ENCODE measurements at regions not wholly inside any gene's neighbourhood (a gene's known extent, or its start where the extent isn't known, plus 50 kb on each side); places are given as distances from the start of the nearest gene placed in this dataset.

DNA sequence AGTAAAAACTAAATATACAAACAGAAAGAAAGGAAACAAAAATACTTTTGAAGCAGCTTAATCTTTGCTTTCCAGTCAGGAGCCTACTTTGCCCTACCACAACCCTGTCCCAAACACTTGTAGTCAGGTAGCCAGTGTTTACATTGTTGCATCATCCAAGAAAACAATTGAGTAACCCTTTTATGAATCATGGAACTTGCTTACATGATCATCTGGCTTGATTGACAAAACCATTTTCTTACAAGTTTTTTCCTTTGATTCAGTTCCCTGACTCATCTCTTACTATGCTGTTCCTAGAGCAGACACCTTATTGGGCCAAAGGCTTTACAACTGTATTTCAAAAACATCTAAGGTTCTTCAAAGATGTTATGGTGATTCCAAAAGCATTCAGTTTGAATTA, 740.1 kb downstream of the KLHL13 start:
- Histone ChIP-seq H3K4me1 (ENCODE audit: low read depth) (no peaks in the 10 kb centered on the region), H3K9me3 (no peaks in the 10 kb centered on the region), H3K36me3 (ENCODE audit: low read depth) (no peaks in the 10 kb centered on the region), H3K4me3 (no peak overlapping the region)
- intact Hi-C loops (cut with DNase I, micrococcal nuclease): no loop called here
- ATAC-seq (no peak), DNase-seq (no peak)
- TF ChIP-seq, protein P1, sequence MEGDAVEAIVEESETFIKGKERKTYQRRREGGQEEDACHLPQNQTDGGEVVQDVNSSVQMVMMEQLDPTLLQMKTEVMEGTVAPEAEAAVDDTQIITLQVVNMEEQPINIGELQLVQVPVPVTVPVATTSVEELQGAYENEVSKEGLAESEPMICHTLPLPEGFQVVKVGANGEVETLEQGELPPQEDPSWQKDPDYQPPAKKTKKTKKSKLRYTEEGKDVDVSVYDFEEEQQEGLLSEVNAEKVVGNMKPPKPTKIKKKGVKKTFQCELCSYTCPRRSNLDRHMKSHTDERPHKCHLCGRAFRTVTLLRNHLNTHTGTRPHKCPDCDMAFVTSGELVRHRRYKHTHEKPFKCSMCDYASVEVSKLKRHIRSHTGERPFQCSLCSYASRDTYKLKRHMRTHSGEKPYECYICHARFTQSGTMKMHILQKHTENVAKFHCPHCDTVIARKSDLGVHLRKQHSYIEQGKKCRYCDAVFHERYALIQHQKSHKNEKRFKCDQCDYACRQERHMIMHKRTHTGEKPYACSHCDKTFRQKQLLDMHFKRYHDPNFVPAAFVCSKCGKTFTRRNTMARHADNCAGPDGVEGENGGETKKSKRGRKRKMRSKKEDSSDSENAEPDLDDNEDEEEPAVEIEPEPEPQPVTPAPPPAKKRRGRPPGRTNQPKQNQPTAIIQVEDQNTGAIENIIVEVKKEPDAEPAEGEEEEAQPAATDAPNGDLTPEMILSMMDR (IDR thresholded peaks at IDR 0.05): no peak

DNA sequence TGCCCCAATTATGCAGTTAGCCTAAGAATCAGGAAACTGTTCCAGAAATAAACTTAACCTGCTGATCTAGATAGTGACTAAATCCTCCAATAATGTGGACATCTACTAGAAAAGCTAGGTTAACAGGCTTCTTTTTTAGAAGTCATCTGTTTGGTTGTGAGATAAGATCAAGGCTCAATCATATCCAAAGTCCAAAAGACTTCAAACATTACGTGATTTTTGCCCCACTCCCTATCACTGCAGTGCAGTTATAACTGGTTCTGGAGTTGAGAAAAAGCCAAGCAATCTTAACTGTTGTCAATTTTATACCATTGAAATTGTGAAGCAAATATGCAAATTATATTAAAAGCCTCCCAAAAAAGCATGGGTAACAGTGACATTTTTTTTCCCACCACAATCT, 781.4 kb downstream of the KLHL13 start:
- TF ChIP-seq, protein P1 (IDR thresholded peaks at IDR 0.05): no peak
- DNase-seq: no peak
- H3K4me1 ChIP-seq (ENCODE audit: low read depth): no peaks in the 10 kb centered on the region
- no peak overlapping the region for H3K4me3 ChIP-seq
- intact Hi-C loops (cut with DNase I, micrococcal nuclease): no loop called here
- no peak for ATAC-seq
- H3K36me3 ChIP-seq (ENCODE audit: low read depth): no peaks in the 10 kb centered on the region
- H3K9me3 ChIP-seq: no peaks in the 10 kb centered on the region

DNA sequence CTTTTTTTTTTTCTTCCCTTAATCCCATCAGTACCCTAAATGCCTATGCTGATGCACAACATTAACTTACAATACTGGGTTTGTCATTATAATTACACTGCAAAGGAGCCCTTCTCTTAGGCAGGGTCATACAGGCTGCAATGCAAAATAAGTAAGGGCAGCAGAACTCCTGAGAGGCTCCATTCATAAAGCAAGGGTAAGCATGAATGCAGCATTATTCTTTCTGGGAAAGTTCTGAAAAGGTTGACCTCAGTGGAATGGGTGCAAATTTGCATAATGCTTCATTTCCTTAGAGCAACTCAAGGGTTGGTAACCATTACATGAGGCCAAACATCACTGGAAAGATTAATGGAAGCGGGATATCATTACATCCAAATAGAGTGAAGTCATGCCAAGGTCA, 789.2 kb downstream of the KLHL13 start:
- intact Hi-C loops (cut with DNase I, micrococcal nuclease): no loop called here
- Histone ChIP-seq H3K9me3 (no peaks in the 10 kb centered on the region), H3K36me3 (ENCODE audit: low read depth) (no peaks in the 10 kb centered on the region), H3K4me3 (no peak overlapping the region), H3K4me1 (ENCODE audit: low read depth) (no peaks in the 10 kb centered on the region)
- TF ChIP-seq, protein P1 (IDR thresholded peaks at IDR 0.05): no peak
- DNase-seq (no peak), ATAC-seq (no peak)

DNA sequence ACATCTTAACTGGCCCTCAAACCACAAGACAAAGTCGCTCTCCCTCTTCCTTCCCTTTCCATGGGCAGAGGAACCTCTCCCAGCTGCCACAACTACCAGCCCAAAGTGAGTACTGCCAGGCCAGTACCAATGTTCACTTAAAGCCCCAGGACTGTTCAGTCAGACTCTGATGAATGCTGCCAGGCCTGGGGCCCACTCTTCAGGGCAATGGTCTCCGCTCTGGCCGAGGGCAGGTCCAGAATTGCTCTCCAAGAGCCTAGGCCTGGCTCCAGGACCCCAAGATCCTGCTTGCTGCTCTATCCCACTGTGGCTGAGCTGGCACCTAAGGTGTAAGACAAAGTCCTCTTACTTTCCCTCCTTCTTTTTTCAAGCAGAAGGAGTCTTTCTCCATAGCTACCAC, 790.9 kb downstream of the KLHL13 start:
- DNase-seq (no peak), ATAC-seq (no peak)
- Histone ChIP-seq H3K36me3 (ENCODE audit: low read depth) (no peaks in the 10 kb centered on the region), H3K4me1 (ENCODE audit: low read depth) (no peaks in the 10 kb centered on the region), H3K9me3 (no peaks in the 10 kb centered on the region), H3K4me3 (no peak overlapping the region)
- intact Hi-C loops (cut with DNase I, micrococcal nuclease): no loop called here
- TF ChIP-seq, protein P1 (IDR thresholded peaks at IDR 0.05): no peak

DNA sequence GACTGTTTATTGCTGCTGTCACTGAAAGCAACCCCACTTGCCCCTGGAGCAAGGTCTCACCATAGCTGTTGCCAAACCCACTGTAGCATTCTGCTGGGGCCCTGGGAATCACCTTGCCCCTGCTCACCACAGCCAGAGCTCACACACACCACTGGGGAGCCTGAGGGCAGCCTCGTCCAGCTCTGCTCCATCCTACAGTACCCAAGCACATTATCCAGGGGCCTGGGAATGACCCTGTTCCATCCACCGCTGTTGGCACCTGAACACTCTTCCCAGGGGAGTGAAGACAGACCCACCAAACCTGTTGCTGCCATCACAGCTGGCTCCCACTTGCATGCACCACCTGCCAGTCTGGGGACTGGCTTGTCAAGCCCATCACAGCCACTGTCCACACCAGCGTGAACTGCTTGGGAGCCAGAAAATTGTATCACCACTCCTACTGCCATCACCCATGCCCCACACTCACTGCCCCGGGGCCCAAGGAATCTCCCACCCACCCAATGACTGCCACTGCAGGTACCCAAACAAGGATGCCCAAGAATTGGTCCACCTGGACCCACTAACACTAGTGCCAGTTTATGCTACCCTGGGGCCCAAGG, 811.3 kb downstream of the KLHL13 start:
- DNase-seq (no peak), ATAC-seq (no peak)
- Histone ChIP-seq H3K4me3 (no peak overlapping the region), H3K9me3 (no peaks in the 10 kb centered on the region), H3K36me3 (ENCODE audit: low read depth) (no peaks in the 10 kb centered on the region), H3K4me1 (ENCODE audit: low read depth) (no peaks in the 10 kb centered on the region)
- TF ChIP-seq, protein P1 (IDR thresholded peaks at IDR 0.05): no peak
- intact Hi-C loops (cut with DNase I, micrococcal nuclease): no loop called here

DNA sequence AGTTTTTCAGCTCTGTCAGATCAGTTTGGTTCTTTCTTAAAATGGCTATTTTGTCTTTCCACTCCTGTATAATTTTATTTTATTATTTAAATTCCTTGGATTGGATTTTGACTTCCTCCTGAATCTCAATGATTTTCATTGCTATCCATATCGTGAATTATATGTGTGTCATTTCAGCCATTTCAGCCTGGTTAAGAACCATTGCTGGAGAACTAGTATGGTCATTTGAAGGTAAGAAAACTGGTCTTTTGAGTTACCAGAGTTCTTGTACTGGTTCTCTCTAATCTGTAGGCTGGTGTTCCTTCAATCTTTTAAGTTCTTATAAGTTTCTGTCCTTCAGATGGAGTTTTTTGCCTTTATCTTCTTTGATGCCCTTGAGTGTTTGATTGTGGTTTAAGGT, 815.5 kb downstream of the KLHL13 start:
- DNase-seq (no peak), ATAC-seq (no peak)
- no peaks in the 10 kb centered on the region for H3K9me3 ChIP-seq
- TF ChIP-seq, protein P1 (IDR thresholded peaks at IDR 0.05): no peak
- H3K36me3 ChIP-seq (ENCODE audit: low read depth): no peaks in the 10 kb centered on the region
- no peaks in the 10 kb centered on the region for H3K4me1 ChIP-seq (ENCODE audit: low read depth)
- H3K4me3 ChIP-seq: no peak overlapping the region
- intact Hi-C loops (cut with DNase I, micrococcal nuclease): no loop called here

Measured in mucosa of descending colon (tissue), 3 donors.